HUES6 (cell line): ENCODE measurements at regions not wholly inside any gene's neighbourhood (a gene's known extent, or its start where the extent isn't known, plus 50 kb on each side); places are given as distances from the start of the nearest gene placed in this dataset.

Experiments used
- H3K27ac ChIP-seq: 2 replicates; pipeline ENCODE4 v1.7.0; 2013; ENCODE audit warnings: low read depth, mild to moderate bottlenecking, low read length, inconsistent platforms
- H3K27me3 ChIP-seq: 2 replicates; pipeline ENCODE4 v1.6.1; 2013; ENCODE audit warnings: low read length; ENCODE audit not compliant: control insufficient read depth, insufficient read depth
- H3K36me3 ChIP-seq: 2 replicates; pipeline ENCODE4 v1.6.1; 2013; ENCODE audit warnings: low read length; ENCODE audit not compliant: control insufficient read depth, insufficient read depth
- H3K4me1 ChIP-seq: 2 replicates; pipeline ENCODE4 v1.6.1; 2013; ENCODE audit warnings: low read length; ENCODE audit not compliant: control insufficient read depth, insufficient read depth
- H3K4me3 ChIP-seq: 2 replicates; pipeline ENCODE4 v1.5.1; 2013; ENCODE audit warnings: low read depth, low read length
- H3K9ac ChIP-seq: one replicate; pipeline ENCODE4 v1.6.1; 2013; ENCODE audit warnings: mild to moderate bottlenecking, low read length
- H3K9me3 ChIP-seq: 2 replicates; pipeline ENCODE4 v1.6.1; 2013; ENCODE audit warnings: low read depth, low read length; ENCODE audit not compliant: control insufficient read depth, insufficient read depth

DNA sequence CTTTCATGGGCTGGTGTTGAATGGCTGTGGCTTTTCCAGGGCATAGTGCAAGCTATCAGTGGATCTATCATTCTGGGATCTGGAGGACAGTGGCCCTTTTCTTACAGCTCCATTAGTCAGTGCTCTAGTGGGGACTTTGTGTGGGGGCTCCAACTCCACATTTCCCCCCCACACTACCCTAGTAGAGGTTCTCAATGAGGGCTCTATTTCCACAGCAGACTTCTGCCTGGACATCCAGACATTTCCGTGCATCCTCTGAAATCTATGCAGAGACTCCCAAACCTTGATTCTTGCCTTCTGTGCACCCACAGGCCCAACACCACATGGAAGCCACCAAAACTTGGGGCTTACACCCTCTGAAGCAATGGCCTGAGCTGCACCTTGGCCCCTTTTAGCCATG, 208.3 kb upstream of the MKLN1 start:
- H3K9ac ChIP-seq, result no peak overlapping the region
- no peaks in the 10 kb centered on the region for H3K36me3 ChIP-seq
- no peaks in the 10 kb centered on the region for H3K4me1 ChIP-seq
- H3K9me3 ChIP-seq, result peaks cover 18% of the 10 kb centered on the region
- no peaks in the 10 kb centered on the region for H3K27me3 ChIP-seq
- no peak overlapping the region for H3K4me3 ChIP-seq
- H3K27ac ChIP-seq, result no peak overlapping the region

DNA sequence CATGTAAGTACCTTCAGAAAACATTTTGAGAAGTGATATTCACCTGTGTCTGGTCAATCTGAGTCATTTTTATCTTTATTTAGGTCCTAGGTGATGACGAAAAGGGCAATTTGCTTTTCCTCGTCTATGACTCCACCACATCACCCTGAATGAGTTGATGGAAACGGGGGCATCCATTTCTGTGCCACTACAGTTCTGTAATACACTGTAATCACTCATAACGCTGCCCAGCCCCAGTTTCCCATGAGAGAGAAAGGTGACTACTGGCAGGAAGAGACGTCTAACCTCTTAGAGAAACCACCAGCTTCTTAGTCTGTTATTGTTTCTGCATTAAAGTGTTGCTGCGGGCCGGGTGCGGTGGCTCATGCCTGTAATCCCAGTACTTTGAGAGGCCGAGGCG, 205.3 kb upstream of the MKLN1 start:
- H3K9ac ChIP-seq, result no peak overlapping the region
- no peaks in the 10 kb centered on the region for H3K27me3 ChIP-seq
- H3K4me3 ChIP-seq, result no peak overlapping the region
- H3K36me3 ChIP-seq, result no peaks in the 10 kb centered on the region
- H3K4me1 ChIP-seq, result no peaks in the 10 kb centered on the region
- H3K27ac ChIP-seq, result no peak overlapping the region
- H3K9me3 ChIP-seq, result peaks cover 18% of the 10 kb centered on the region

GRCh38 chr7:131124001-131124629, 203.6 kb upstream of the MKLN1 start:
- Histone ChIP-seq H3K27ac (no peak overlapping the region), H3K4me3 (no peak overlapping the region), H3K36me3 (no peaks in the 10 kb centered on the region), H3K9me3 (peaks cover 10% of the 10 kb centered on the region), H3K4me1 (no peaks in the 10 kb centered on the region), H3K9ac (no peak overlapping the region), H3K27me3 (no peaks in the 10 kb centered on the region)

GRCh38 chr7:131124867-131125266, 202.8 kb upstream of the MKLN1 start:
- Histone ChIP-seq H3K27me3 (no peaks in the 10 kb centered on the region), H3K9ac (no peak overlapping the region), H3K9me3 (peaks cover 4% of the 10 kb centered on the region; the same call in 1 of the 2 replicates), H3K4me3 (no peak overlapping the region), H3K4me1 (no peaks in the 10 kb centered on the region), H3K36me3 (no peaks in the 10 kb centered on the region), H3K27ac (no peak overlapping the region)

DNA sequence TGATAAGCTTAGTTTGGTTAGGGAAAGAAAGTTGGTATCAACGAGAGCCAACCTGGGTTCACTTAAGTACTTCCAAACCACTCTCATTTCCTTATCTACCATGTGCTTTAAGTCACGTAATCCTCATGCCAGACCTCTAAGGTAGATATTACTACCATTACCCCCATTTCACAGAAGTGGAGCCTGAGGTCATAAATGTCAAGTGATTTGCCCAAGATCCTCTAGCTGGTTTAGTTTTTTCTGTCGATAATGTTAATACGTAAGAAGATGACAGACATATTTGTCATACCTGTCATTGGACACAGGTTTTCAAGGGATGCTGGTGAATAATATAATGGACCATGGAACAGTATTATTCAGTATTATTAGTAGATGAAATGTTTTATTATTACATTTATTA, 197.4 kb upstream of the MKLN1 start:
- Histone ChIP-seq H3K27ac (no peak overlapping the region), H3K9me3 (no peaks in the 10 kb centered on the region), H3K4me1 (no peaks in the 10 kb centered on the region), H3K36me3 (no peaks in the 10 kb centered on the region), H3K27me3 (no peaks in the 10 kb centered on the region), H3K9ac (no peak overlapping the region), H3K4me3 (no peak overlapping the region)

DNA sequence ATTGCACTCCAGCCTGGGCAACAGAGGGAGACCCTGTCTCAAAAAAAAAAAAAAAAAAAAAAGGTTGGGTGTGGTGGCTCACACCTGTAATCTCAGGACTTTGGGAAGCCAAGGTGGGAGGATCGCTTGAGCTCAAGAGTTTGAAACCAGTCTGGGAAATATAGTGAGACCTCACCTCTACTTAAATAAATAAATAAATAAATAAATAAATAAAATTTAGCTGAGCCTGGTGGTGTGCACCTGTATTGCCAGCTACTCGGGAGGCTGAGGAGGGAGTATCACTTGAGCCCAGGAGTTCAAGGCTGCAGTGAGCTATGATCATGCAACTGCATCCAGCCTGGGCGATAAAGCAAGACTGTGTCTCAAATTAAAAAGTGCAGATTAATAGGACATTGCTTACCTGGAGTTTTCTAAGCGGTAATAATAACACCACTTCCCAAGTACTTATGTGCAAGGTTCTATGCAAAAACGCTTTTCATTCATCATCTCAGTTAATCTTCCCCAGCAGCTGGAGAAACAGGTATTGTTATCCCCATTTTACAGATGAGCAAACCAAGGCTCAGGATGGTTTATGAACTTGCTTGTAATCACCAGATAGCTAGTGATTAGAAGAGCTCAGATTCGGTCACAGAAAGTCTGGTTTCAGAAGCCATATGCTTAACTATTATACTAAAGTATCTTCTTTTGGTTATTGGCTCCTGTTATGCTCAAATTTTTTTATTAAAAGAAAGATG, 196.5 kb upstream of the MKLN1 start:
- Histone ChIP-seq H3K9me3 (no peaks in the 10 kb centered on the region), H3K9ac (no peak overlapping the region), H3K4me1 (no peaks in the 10 kb centered on the region), H3K4me3 (no peak overlapping the region), H3K27me3 (no peaks in the 10 kb centered on the region), H3K36me3 (no peaks in the 10 kb centered on the region), H3K27ac (no peak overlapping the region)

DNA sequence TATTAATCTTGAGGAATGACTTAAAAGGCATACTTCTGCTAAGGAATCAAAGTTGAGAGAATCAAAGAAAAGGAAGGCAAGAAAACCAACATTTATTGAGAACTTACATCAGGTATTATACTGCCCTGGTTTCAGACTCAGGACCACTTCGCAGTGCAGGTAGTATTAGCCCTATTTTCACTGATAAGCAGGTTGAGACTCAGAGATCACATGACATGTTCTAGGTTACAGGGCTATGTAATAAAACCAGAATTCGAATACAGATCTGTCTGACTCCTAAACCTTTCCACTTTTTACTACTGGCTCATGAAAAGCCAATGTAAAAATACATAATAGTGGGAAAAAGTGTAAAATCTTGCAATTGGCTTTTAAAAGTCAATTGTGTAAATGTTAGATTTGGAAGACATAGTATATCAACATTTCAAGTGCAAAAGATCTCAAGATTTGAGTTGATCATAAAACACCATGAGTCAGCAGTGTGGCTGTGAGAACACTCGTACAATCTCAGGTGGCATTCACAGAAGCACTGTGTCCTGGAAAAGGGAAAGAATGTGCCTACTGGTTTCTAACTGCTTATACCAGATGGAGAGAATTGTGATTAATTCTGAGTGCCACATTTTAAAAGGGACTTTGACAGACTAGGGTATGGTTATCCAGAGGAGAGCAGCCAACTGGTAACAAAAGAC, 195.8 kb upstream of the MKLN1 start:
- H3K9me3 ChIP-seq, result no peaks in the 10 kb centered on the region
- no peaks in the 10 kb centered on the region for H3K36me3 ChIP-seq
- no peak overlapping the region for H3K4me3 ChIP-seq
- H3K27me3 ChIP-seq, result no peaks in the 10 kb centered on the region
- no peak overlapping the region for H3K9ac ChIP-seq
- H3K4me1 ChIP-seq, result no peaks in the 10 kb centered on the region
- H3K27ac ChIP-seq, result no peak overlapping the region

- no peaks in the 10 kb centered on the region for H3K36me3 ChIP-seq
- no peaks in the 10 kb centered on the region for H3K27me3 ChIP-seq
- peaks cover 9% of the 10 kb centered on the region for H3K9me3 ChIP-seq
- no peaks in the 10 kb centered on the region for H3K4me1 ChIP-seq
- no peak overlapping the region for H3K4me3 ChIP-seq
- no peak overlapping the region for H3K9ac ChIP-seq
- no peak overlapping the region for H3K27ac ChIP-seq
These were observed 188.2 kb upstream of the MKLN1 start for GRCh38 chr7:131139462-131139861.

DNA sequence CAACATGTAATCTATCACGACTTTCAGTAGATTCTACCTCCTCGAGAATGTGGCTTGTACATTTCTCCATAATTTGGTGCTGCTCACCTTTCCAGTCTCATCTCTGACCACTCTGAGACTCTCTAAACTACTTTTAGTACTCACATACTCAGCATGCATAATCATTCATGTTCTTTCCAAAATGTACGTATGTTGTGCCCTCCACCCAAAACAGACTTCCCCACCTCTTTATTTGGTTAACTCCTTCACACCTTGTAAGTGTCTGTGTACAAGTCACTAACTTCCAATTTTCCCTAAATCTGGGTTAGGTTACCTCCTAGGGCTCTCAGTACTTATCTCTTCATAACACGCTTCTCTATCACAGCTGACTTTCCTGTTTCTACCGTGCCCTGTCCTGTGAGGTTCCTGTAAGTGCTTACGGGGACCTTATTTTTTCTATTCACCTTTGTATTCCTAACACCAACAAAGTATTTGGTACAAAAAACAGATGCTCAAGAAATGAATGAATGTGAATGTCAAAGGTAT, 186.2 kb upstream of the MKLN1 start:
- Histone ChIP-seq H3K27ac (no peak overlapping the region), H3K27me3 (no peaks in the 10 kb centered on the region), H3K9ac (no peak overlapping the region), H3K4me3 (no peak overlapping the region), H3K4me1 (no peaks in the 10 kb centered on the region), H3K36me3 (no peaks in the 10 kb centered on the region), H3K9me3 (peaks cover 9% of the 10 kb centered on the region)

- peaks cover 9% of the 10 kb centered on the region for H3K9me3 ChIP-seq
- no peak overlapping the region for H3K4me3 ChIP-seq
- H3K27ac ChIP-seq, result no peak overlapping the region
- no peaks in the 10 kb centered on the region for H3K4me1 ChIP-seq
- H3K27me3 ChIP-seq, result no peaks in the 10 kb centered on the region
- no peak overlapping the region for H3K9ac ChIP-seq
- no peaks in the 10 kb centered on the region for H3K36me3 ChIP-seq
These were observed 183.8 kb upstream of the MKLN1 start for GRCh38 chr7:131143869-131144268.

- Histone ChIP-seq H3K27ac (no peak overlapping the region), H3K9ac (no peak overlapping the region), H3K4me3 (no peak overlapping the region)
These were observed 182.7 kb upstream of the MKLN1 start for GRCh38 chr7:131145026-131145425.

More at GRCh38 chr7:131145026-131145425, 182.7 kb upstream of the MKLN1 start:
- H3K4me1 ChIP-seq, result no peaks in the 10 kb centered on the region
- peaks cover 9% of the 10 kb centered on the region for H3K9me3 ChIP-seq
- no peaks in the 10 kb centered on the region for H3K27me3 ChIP-seq
- no peaks in the 10 kb centered on the region for H3K36me3 ChIP-seq
